ENCODE measurements at regions not wholly inside any gene's neighbourhood (a gene's known extent, or its start where the extent isn't known, plus 50 kb on each side); places are given as distances from the start of the nearest gene placed in this dataset.

- Histone ChIP-seq H4K20me1 (ENCODE audit: low read depth, low read length) (no peaks in the 10 kb centered on the region), H3F3A (ENCODE audit: insufficient read depth) (no peaks in the 10 kb centered on the region), H3K79me2 (ENCODE audit: insufficient read depth, low read length) (no peaks in the 10 kb centered on the region), H3K27ac (ENCODE audit: low read depth, low read length) (no peak overlapping the region), H3K9me2 (replicated peaks; ENCODE audit: insufficient read depth, low read length) (no peaks in the 10 kb centered on the region), H3K4me2 (ENCODE audit: low read depth, low read length, poor library complexity, severe bottlenecking) (no peak overlapping the region), H2AFZ (ENCODE audit: low read depth, low read length, severe bottlenecking) (no peak overlapping the region), H3K27me3 (ENCODE audit: low read length) (no peaks in the 10 kb centered on the region), H3K9me3 (ENCODE audit: insufficient read depth, low read length) (no peaks in the 10 kb centered on the region), H3K9ac (ENCODE audit: low read length) (no peak overlapping the region), H3K36me3 (ENCODE audit: low read length) (no peaks in the 10 kb centered on the region; the same call in 1 of the 2 replicates), H3K4me3 (ENCODE audit: insufficient read depth, low read length, poor library complexity, severe bottlenecking) (no peak overlapping the region)
- TF ChIP-seq, protein P1, sequence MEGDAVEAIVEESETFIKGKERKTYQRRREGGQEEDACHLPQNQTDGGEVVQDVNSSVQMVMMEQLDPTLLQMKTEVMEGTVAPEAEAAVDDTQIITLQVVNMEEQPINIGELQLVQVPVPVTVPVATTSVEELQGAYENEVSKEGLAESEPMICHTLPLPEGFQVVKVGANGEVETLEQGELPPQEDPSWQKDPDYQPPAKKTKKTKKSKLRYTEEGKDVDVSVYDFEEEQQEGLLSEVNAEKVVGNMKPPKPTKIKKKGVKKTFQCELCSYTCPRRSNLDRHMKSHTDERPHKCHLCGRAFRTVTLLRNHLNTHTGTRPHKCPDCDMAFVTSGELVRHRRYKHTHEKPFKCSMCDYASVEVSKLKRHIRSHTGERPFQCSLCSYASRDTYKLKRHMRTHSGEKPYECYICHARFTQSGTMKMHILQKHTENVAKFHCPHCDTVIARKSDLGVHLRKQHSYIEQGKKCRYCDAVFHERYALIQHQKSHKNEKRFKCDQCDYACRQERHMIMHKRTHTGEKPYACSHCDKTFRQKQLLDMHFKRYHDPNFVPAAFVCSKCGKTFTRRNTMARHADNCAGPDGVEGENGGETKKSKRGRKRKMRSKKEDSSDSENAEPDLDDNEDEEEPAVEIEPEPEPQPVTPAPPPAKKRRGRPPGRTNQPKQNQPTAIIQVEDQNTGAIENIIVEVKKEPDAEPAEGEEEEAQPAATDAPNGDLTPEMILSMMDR (IDR thresholded peaks at IDR 0.05; ENCODE audit: insufficient read depth, low read length, poor library complexity, severe bottlenecking), result no peak
- TF ChIP-seq EZH2phosphoT487 (conservative IDR thresholded peaks at IDR 0.05; ENCODE audit: low read length), result no peak
Measured at GRCh38 chr2:144143294-144144151, 376.4 kb downstream of the ZEB2 start.

GRCh38 chr2:144140891-144141290 is 379.0 kb downstream of the ZEB2 start:
- H3F3A ChIP-seq (ENCODE audit: insufficient read depth), result no peaks in the 10 kb centered on the region
- TF ChIP-seq, protein P1 (IDR thresholded peaks at IDR 0.05; ENCODE audit: insufficient read depth, low read length, poor library complexity, severe bottlenecking), result no peak
- TF ChIP-seq EZH2phosphoT487 (conservative IDR thresholded peaks at IDR 0.05; ENCODE audit: low read length), result no peak
- H3K27ac ChIP-seq (ENCODE audit: low read depth, low read length), result no peak overlapping the region
- no peaks in the 10 kb centered on the region; the same call in 1 of the 2 replicates for H3K36me3 ChIP-seq (ENCODE audit: low read length)
- H3K79me2 ChIP-seq (ENCODE audit: insufficient read depth, low read length), result no peaks in the 10 kb centered on the region
- H2AFZ ChIP-seq (ENCODE audit: low read depth, low read length, severe bottlenecking), result no peak overlapping the region
- H3K27me3 ChIP-seq (ENCODE audit: low read length), result no peaks in the 10 kb centered on the region
- H3K9ac ChIP-seq (ENCODE audit: low read length), result no peak overlapping the region
- H3K9me3 ChIP-seq (ENCODE audit: insufficient read depth, low read length), result no peaks in the 10 kb centered on the region
- H3K9me2 ChIP-seq (replicated peaks; ENCODE audit: insufficient read depth, low read length), result no peaks in the 10 kb centered on the region
- no peaks in the 10 kb centered on the region for H4K20me1 ChIP-seq (ENCODE audit: low read depth, low read length)
- H3K4me2 ChIP-seq (ENCODE audit: low read depth, low read length, poor library complexity, severe bottlenecking), result no peak overlapping the region
- no peak overlapping the region for H3K4me3 ChIP-seq (ENCODE audit: insufficient read depth, low read length, poor library complexity, severe bottlenecking)

DNA sequence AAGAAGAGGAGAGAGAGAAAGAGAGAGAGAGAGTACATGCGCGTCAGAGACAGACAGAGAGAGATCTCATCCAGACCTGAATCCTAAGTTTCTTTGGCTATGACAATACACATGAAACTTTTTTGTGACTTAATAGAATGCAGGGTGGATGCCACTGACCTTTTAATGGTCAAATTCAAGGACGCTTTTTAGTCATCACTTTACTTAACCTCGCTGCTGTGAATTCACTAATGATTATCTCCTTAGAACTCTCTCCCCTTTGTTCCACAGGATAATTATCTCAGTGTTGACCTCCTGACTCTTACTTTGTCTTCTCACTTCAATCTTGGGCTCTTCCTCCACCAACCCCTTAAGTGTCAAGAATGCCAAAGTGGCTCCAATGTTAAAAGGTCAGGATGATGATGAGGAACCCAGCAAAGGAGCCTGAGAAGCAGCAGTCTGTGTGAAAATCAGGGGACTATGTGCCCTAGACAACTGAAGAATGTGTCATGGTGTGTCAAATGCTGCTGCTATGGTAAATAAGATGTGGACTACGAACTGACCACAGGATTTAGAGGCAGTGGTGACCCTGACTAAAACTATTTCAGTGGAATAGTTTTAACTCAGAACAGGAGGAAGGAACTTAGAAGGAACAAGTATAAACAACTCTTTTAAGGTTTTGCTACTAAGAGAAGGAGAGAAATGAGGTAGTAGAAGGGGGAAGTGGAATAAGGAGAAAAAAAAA is 382.1 kb downstream of the ZEB2 start:
- no peak overlapping the region for H2AFZ ChIP-seq (ENCODE audit: low read depth, low read length, severe bottlenecking)
- H3K79me2 ChIP-seq (ENCODE audit: insufficient read depth, low read length), result no peaks in the 10 kb centered on the region

More for the DNA sequence above, 382.1 kb downstream of the ZEB2 start:
- Histone ChIP-seq H3K27ac (ENCODE audit: low read depth, low read length) (no peak overlapping the region), H3K4me3 (ENCODE audit: insufficient read depth, low read length, poor library complexity, severe bottlenecking) (no peak overlapping the region), H4K20me1 (ENCODE audit: low read depth, low read length) (no peaks in the 10 kb centered on the region), H3F3A (ENCODE audit: insufficient read depth) (no peaks in the 10 kb centered on the region), H3K27me3 (ENCODE audit: low read length) (no peaks in the 10 kb centered on the region), H3K36me3 (ENCODE audit: low read length) (no peaks in the 10 kb centered on the region; the same call in 1 of the 2 replicates), H3K9ac (ENCODE audit: low read length) (no peak overlapping the region), H3K9me2 (replicated peaks; ENCODE audit: insufficient read depth, low read length) (no peaks in the 10 kb centered on the region), H3K4me2 (ENCODE audit: low read depth, low read length, poor library complexity, severe bottlenecking) (no peak overlapping the region), H3K9me3 (ENCODE audit: insufficient read depth, low read length) (no peaks in the 10 kb centered on the region)
- TF ChIP-seq EZH2phosphoT487 (conservative IDR thresholded peaks at IDR 0.05; ENCODE audit: low read length), result no peak
- TF ChIP-seq, protein P1 (IDR thresholded peaks at IDR 0.05; ENCODE audit: insufficient read depth, low read length, poor library complexity, severe bottlenecking), result no peak

Measured in SU-DHL-6 (cell line).